H1 (cell line): ENCODE measurements at regions not wholly inside any gene's neighbourhood (a gene's known extent, or its start where the extent isn't known, plus 50 kb on each side); places are given as distances from the start of the nearest gene placed in this dataset.

Source experiments
- CTCF ChIA-PET: fragments of 300-600 bp; sonication (Branson Sonifier 250); formaldehyde crosslinking; loops from one replicate; lab custom pipeline; 2021; ENCODE audit not compliant: partially characterized antibody; lab: Charles Lee
- POLR2A ChIA-PET: fragments of 300-600 bp; sonication (Branson Sonifier 250); formaldehyde crosslinking; loops from one replicate; lab custom pipeline; 2021; ENCODE audit warnings: inconsistent platforms; ENCODE audit not compliant: partially characterized antibody; lab: Charles Lee
- DNase-seq, 2 experiments: peaks; one replicate each; pipeline versions ENCODE4 v3.0.0 to v3.0.0-alpha.2; 2010 to 2022; ENCODE audit warnings: low spot score in 2 of 2, low read depth in 1 of 2, mixed read lengths in 1 of 2
- FAIRE-seq: peaks from 2 replicates; lab custom pipeline; 2011; peaks lifted over from hg19 to GRCh38; lab: Jason Lieb, UNC
- H2AFZ ChIP-seq: 2 replicates; pipeline ENCODE4 v1.8.1; 2012; ENCODE audit warnings: low read length, inconsistent platforms
- H2AK5ac ChIP-seq: 2 replicates; pipeline ENCODE4 v1.6.1; 2013; ENCODE audit warnings: low read depth, low read length
- H2BK120ac ChIP-seq: replicated peaks from 2 replicates; pipeline ENCODE3; 2013; ENCODE audit warnings: low read depth, low read length, inconsistent platforms
- H2BK12ac ChIP-seq: 2 replicates; pipeline ENCODE4 v1.6.1; 2013; ENCODE audit warnings: low read depth, low read length
- H2BK15ac ChIP-seq: 2 replicates; pipeline ENCODE4 v1.6.1; 2013; ENCODE audit warnings: low read length
- H2BK20ac ChIP-seq: 2 replicates; pipeline ENCODE4 v1.6.1; 2013; ENCODE audit warnings: low read length
- H2BK5ac ChIP-seq: 2 replicates; pipeline ENCODE4 v1.6.1; 2013; ENCODE audit warnings: low read depth, low read length
- H3K14ac ChIP-seq: 2 replicates; pipeline ENCODE4 v1.6.1; 2013; ENCODE audit warnings: inconsistent platforms; ENCODE audit not compliant: insufficient read length
- H3K18ac ChIP-seq: 2 replicates; pipeline ENCODE4 v1.6.1; 2013; ENCODE audit warnings: low read length; ENCODE audit errors: extremely low read depth
- H3K23ac ChIP-seq: 2 replicates; pipeline ENCODE4 v1.6.1; 2013; ENCODE audit warnings: inconsistent platforms; ENCODE audit not compliant: insufficient read length
- H3K23me2 ChIP-seq: 2 replicates; pipeline ENCODE4 v1.6.1; 2013; ENCODE audit warnings: low read depth, low read length
- H3K27ac ChIP-seq: 2 replicates; pipeline ENCODE4 v1.6.1; 2011; ENCODE audit warnings: low read depth, low read length, inconsistent platforms
- H3K27me3 ChIP-seq, 4 experiments: replicated peaks in 1 of 4; 1 replicate in 1 of 4; 2 replicates in 3 of 4; pipeline versions ENCODE4 v1.6.1 to v1.8.1; 2011 to 2013; ENCODE audit warnings: low read length in 3 of 4, mild to moderate bottlenecking in 3 of 4, inconsistent platforms in 2 of 4, mixed read lengths in 2 of 4, moderate library complexity in 1 of 4; ENCODE audit not compliant: control insufficient read depth in 3 of 4, insufficient read depth in 3 of 4; ENCODE audit errors: extremely low read depth in 1 of 4
- H3K36me3 ChIP-seq, 4 experiments: 2 replicates each; pipeline versions ENCODE4 v1.6.1 to v1.8.1; 2011 to 2013; ENCODE audit warnings: mild to moderate bottlenecking in 4 of 4, low read length in 3 of 4, moderate library complexity in 2 of 4, control low read depth in 1 of 4, inconsistent platforms in 1 of 4; ENCODE audit not compliant: insufficient read depth in 4 of 4, control insufficient read depth in 2 of 4
- H3K4ac ChIP-seq: replicated peaks from 2 replicates; pipeline ENCODE3; 2013; ENCODE audit warnings: low read length, low read depth, mixed read lengths, inconsistent platforms; ENCODE audit not compliant: insufficient read length
- H3K4me1 ChIP-seq, 4 experiments: replicated peaks in 1 of 4; 1 replicate in 1 of 4; 2 replicates in 3 of 4; pipeline versions ENCODE4 v1.6.1 to v1.8.1; 2011 to 2013; ENCODE audit warnings: low read length in 3 of 4, inconsistent platforms in 2 of 4, mixed read lengths in 1 of 4; ENCODE audit not compliant: insufficient read depth in 4 of 4, control insufficient read depth in 3 of 4
- H3K4me2 ChIP-seq, 2 experiments: 2 replicates each; pipeline versions ENCODE4 v1.6.1 to v1.8.1; 2011 to 2013; ENCODE audit warnings: low read depth in 2 of 2, low read length in 2 of 2, control low read depth in 1 of 2, inconsistent platforms in 1 of 2, mild to moderate bottlenecking in 1 of 2; ENCODE audit not compliant: insufficient read depth in 1 of 2
- H3K4me3 ChIP-seq, 4 experiments: fragments of 200-600, 300-600 bp in 1 of 4; sonication (generic), shearing (Covaris generic), sonication (Bioruptor Twin) in 1 of 4; 2 replicates each; pipeline versions ENCODE4 v1.5.1 to v1.8.1; 2011 to 2016; ENCODE audit warnings: low read length in 4 of 4, low read depth in 3 of 4, control low read depth in 2 of 4, inconsistent platforms in 2 of 4, mild to moderate bottlenecking in 2 of 4, mixed read lengths in 1 of 4, moderate library complexity in 1 of 4; ENCODE audit not compliant: insufficient read depth in 2 of 4; ENCODE audit errors: extremely low read depth in 1 of 4
- H3K56ac ChIP-seq: replicated peaks from 2 replicates; pipeline ENCODE3; 2013; ENCODE audit warnings: low read depth, mild to moderate bottlenecking, mixed read lengths, low read length, inconsistent platforms; ENCODE audit not compliant: insufficient read length
- H3K79me1 ChIP-seq: 2 replicates; pipeline ENCODE4 v1.6.1; 2013; ENCODE audit warnings: low read depth, low read length, control low read depth
- H3K79me2 ChIP-seq, 2 experiments: 2 replicates each; pipeline versions ENCODE4 v1.6.1 to v1.8.1; 2012 to 2013; ENCODE audit warnings: low read length in 2 of 2, mild to moderate bottlenecking in 2 of 2, inconsistent platforms in 1 of 2; ENCODE audit not compliant: insufficient read depth in 2 of 2, control insufficient read depth in 1 of 2
- H3K9ac ChIP-seq, 4 experiments: replicated peaks in 1 of 4; 1 replicate in 1 of 4; 2 replicates in 3 of 4; pipeline versions ENCODE4 v1.6.1 to v1.8.1; 2011 to 2013; ENCODE audit warnings: low read depth in 3 of 4, low read length in 3 of 4, control low read depth in 2 of 4, mild to moderate bottlenecking in 2 of 4, moderate library complexity in 2 of 4, inconsistent platforms in 1 of 4; ENCODE audit errors: extremely low read depth in 1 of 4
- H3K9me3 ChIP-seq, 2 experiments: 2 replicates each; pipeline versions ENCODE4 v1.6.1 to v1.8.1; 2012 to 2013; ENCODE audit warnings: mild to moderate bottlenecking in 2 of 2, moderate library complexity in 2 of 2, control low read depth in 1 of 2, inconsistent platforms in 1 of 2, low read depth in 1 of 2, low read length in 1 of 2, mixed read lengths in 1 of 2; ENCODE audit not compliant: insufficient read depth in 2 of 2
- H4K20me1 ChIP-seq, 2 experiments: replicated peaks in 1 of 2; 2 replicates each; pipeline versions ENCODE3 to v1.8.1; 2011 to 2013; ENCODE audit warnings: inconsistent platforms in 2 of 2, low read length in 2 of 2, mild to moderate bottlenecking in 1 of 2; ENCODE audit not compliant: insufficient read depth in 2 of 2, control insufficient read depth in 1 of 2
- H4K5ac ChIP-seq: 2 replicates; pipeline ENCODE4 v1.6.1; 2013; ENCODE audit warnings: low read length, low read depth, mixed read lengths, inconsistent platforms; ENCODE audit not compliant: insufficient read length
- H4K8ac ChIP-seq: 2 replicates; pipeline ENCODE4 v1.8.0; 2013; ENCODE audit warnings: mild to moderate bottlenecking, moderate library complexity, low read length, inconsistent platforms; ENCODE audit not compliant: insufficient read depth; ENCODE audit errors: extremely low read depth
- H4K91ac ChIP-seq: replicated peaks from 2 replicates; pipeline ENCODE3; 2013; ENCODE audit warnings: low read length, mixed read lengths, inconsistent platforms; ENCODE audit not compliant: insufficient read length
- KDM5A ChIP-seq: fragments of 200-600 bp; IDR thresholded peaks from 2 replicates; pipeline ENCODE4 v1.7.1; 2012; ENCODE audit warnings: mild to moderate bottlenecking, low read length, inconsistent platforms, mixed read lengths
- SIRT6 ChIP-seq: IDR thresholded peaks from one replicate; pipeline ENCODE4 v1.7.1; 2012; ENCODE audit warnings: low read length, inconsistent platforms
- TF ChIP-seq, protein P1 (sequence below), 3 experiments: IDR thresholded peaks; 1 replicate in 2 of 3; 2 replicates in 1 of 3; pipeline versions ENCODE4 v1.5.1 to v1.6.1; 2011; ENCODE audit warnings: low read length in 3 of 3, mild to moderate bottlenecking in 3 of 3, inconsistent platforms in 2 of 3, low read depth in 1 of 3, moderate library complexity in 1 of 3; ENCODE audit not compliant: insufficient read depth in 1 of 3; ENCODE audit errors: control extremely low read depth in 1 of 3

DNA sequence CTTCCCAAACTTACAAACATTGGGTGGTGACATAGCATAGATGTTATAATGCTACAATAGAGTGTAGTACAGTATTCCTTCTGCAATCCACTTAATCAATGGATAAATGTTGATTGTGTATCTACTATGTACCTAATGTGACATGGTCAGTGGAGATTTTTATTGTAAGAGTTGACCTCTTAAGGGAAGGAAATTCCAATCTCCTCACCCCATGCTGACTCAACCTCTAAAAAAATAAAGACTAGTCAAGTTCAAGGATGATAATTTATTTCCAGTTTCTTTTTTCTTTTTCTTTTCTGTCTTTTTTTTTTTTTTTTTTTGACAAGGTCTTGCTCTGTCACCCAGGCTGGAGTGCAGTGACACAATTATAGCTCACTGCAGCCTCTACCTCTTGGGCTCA is 206.5 kb upstream of the STS start:
- Histone ChIP-seq H3K14ac (no peak overlapping the region), H4K5ac (no peak overlapping the region), H3K4ac (no peak overlapping the region), H3K9me3 (no peaks in the 10 kb centered on the region), H2BK120ac (no peak overlapping the region), H3K27ac (no peak overlapping the region), H3K23ac (no peak overlapping the region), H3K4me2 (no peak overlapping the region), H3K36me3 (no peaks in the 10 kb centered on the region), H2AK5ac (no peak overlapping the region), H2BK5ac (no peak overlapping the region), H3K4me1 (no peaks in the 10 kb centered on the region), H2AFZ (no peak overlapping the region), H4K20me1 (no peaks in the 10 kb centered on the region), H3K79me1 (no peaks in the 10 kb centered on the region), H3K23me2 (no peaks in the 10 kb centered on the region), H3K4me3 (no peak overlapping the region), H3K27me3 (no peaks in the 10 kb centered on the region), H3K79me2 (no peaks in the 10 kb centered on the region), H2BK20ac (no peak overlapping the region), H3K9ac (no peak overlapping the region), H2BK15ac (no peak overlapping the region), H4K8ac (no peak overlapping the region), H4K91ac (no peak overlapping the region), H3K56ac (no peak overlapping the region), H3K18ac (no peak overlapping the region), H2BK12ac (no peak overlapping the region)
- FAIRE-seq = no peak
- no peak for TF ChIP-seq KDM5A
- TF ChIP-seq, protein P1, sequence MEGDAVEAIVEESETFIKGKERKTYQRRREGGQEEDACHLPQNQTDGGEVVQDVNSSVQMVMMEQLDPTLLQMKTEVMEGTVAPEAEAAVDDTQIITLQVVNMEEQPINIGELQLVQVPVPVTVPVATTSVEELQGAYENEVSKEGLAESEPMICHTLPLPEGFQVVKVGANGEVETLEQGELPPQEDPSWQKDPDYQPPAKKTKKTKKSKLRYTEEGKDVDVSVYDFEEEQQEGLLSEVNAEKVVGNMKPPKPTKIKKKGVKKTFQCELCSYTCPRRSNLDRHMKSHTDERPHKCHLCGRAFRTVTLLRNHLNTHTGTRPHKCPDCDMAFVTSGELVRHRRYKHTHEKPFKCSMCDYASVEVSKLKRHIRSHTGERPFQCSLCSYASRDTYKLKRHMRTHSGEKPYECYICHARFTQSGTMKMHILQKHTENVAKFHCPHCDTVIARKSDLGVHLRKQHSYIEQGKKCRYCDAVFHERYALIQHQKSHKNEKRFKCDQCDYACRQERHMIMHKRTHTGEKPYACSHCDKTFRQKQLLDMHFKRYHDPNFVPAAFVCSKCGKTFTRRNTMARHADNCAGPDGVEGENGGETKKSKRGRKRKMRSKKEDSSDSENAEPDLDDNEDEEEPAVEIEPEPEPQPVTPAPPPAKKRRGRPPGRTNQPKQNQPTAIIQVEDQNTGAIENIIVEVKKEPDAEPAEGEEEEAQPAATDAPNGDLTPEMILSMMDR (IDR thresholded peaks at IDR 0.05; ENCODE audit: control extremely low read depth in 1 of 3, insufficient read depth in 1 of 3, low read depth in 1 of 3, low read length in 3 of 3) = no peak
- no peak for TF ChIP-seq SIRT6
- POLR2A ChIA-PET = no interaction called here
- DNase-seq = no peak
- CTCF ChIA-PET = no interaction called here
